PC-3 (cell line): ENCODE measurements at regions not wholly inside any gene's neighbourhood (a gene's known extent, or its start where the extent isn't known, plus 50 kb on each side); places are given as distances from the start of the nearest gene placed in this dataset.

Source experiments
- ATAC-seq: fragments of 200-7000 bp; cut with Tn5 transposase; 2 replicates; pipeline ENCODE4 v1.9.1; 2020; ENCODE audit warnings: mild to moderate bottlenecking, moderate library complexity
- BruUV-seq: library from RNA; stranded (reverse); fragments of 400-500 nt; replicated peaks from 2 replicates; lab custom pipeline; 2021; lab: Mats Ljungman, UMichigan
- CTCF ChIA-PET: fragments of 300-600 bp; sonication (Branson Sonifier 250); formaldehyde crosslinking; loops from one replicate; lab custom pipeline; 2022; ENCODE audit warnings: antibody characterized with exemption; lab: Charles Lee
- POLR2A ChIA-PET: fragments of 300-600 bp; sonication (Branson Sonifier 250); formaldehyde crosslinking; loops from one replicate; lab custom pipeline; 2022; ENCODE audit warnings: antibody characterized with exemption; ENCODE audit not compliant: unreplicated experiment; lab: Charles Lee
- DNase-seq: peaks from one replicate; pipeline ENCODE4 v3.0.0-alpha.2; 2015
- H2AFZ ChIP-seq: fragments of 300-600 bp; sonication (generic); 2 replicates; pipeline ENCODE4 v1.6.0; 2016; ENCODE audit warnings: antibody characterized with exemption, low read length
- H3F3A ChIP-seq: fragments of 300-600 bp; sonication (generic); one replicate; pipeline ENCODE4 v1.6.0; 2017; ENCODE audit warnings: antibody characterized with exemption, low read length, control low read depth, mild to moderate bottlenecking; ENCODE audit not compliant: unreplicated experiment
- H3K27ac ChIP-seq: fragments of 300-600 bp; sonication (generic); 2 replicates; pipeline ENCODE4 v1.5.1; 2016; ENCODE audit warnings: mild to moderate bottlenecking, low read length
- H3K27me3 ChIP-seq: fragments of 300-600 bp; sonication (generic); 2 replicates; pipeline ENCODE4 v1.6.1; 2016; ENCODE audit warnings: low read length, mixed read lengths
- H3K36me3 ChIP-seq: fragments of 300-600 bp; sonication (generic); 2 replicates; pipeline ENCODE4 v1.6.1; 2016; ENCODE audit warnings: low read depth, mixed run types, low read length, mixed read lengths
- H3K4me1 ChIP-seq: fragments of 300-600 bp; sonication (generic); 2 replicates; pipeline ENCODE4 v1.5.1; 2016; ENCODE audit warnings: low read length; ENCODE audit not compliant: insufficient read depth
- H3K4me2 ChIP-seq: fragments of 300-600 bp; sonication (generic); 2 replicates; pipeline ENCODE4 v1.6.0; 2016; ENCODE audit warnings: low read length
- H3K4me3 ChIP-seq: fragments of 300-600 bp; sonication (generic); 2 replicates; pipeline ENCODE4 v1.5.1; 2016; ENCODE audit warnings: mild to moderate bottlenecking, low read length, mixed read lengths
- H3K79me2 ChIP-seq: fragments of 300-600 bp; sonication (generic); 2 replicates; pipeline ENCODE4 v1.6.1; 2017; ENCODE audit warnings: low read length, mixed read lengths
- H3K9ac ChIP-seq: fragments of 300-600 bp; sonication (generic); 2 replicates; pipeline ENCODE4 v1.6.0; 2016; ENCODE audit warnings: mild to moderate bottlenecking, low read length
- H3K9me2 ChIP-seq: fragments of 300-600 bp; sonication (generic); replicated peaks from 2 replicates; pipeline ENCODE4 v1.6.1; 2016; ENCODE audit warnings: mixed run types, low read length, mixed read lengths
- H3K9me3 ChIP-seq: fragments of 300-600 bp; sonication (generic); 2 replicates; pipeline ENCODE4 v1.6.1; 2016; ENCODE audit warnings: low read length, mixed read lengths
- H4K20me1 ChIP-seq: fragments of 300-600 bp; sonication (generic); 2 replicates; pipeline ENCODE4 v1.6.1; 2016; ENCODE audit warnings: low read length, mixed read lengths
- CTCF ChIP-seq: fragments of 300-600 bp; sonication (generic); conservative IDR thresholded peaks from 2 replicates; pipeline ENCODE4 v1.5.1; 2017; ENCODE audit warnings: antibody characterized with exemption, low read depth, mild to moderate bottlenecking, low read length
- EZH2 ChIP-seq: fragments of 300-600 bp; sonication (generic); IDR thresholded peaks from one replicate; pipeline ENCODE4 v1.6.1; 2017; ENCODE audit warnings: antibody characterized with exemption, mild to moderate bottlenecking, low read length; ENCODE audit not compliant: unreplicated experiment
- EZH2phosphoT487 ChIP-seq: fragments of 300-600 bp; sonication (generic); IDR thresholded peaks from 2 replicates; pipeline ENCODE4 v1.6.1; 2018; ENCODE audit warnings: mild to moderate bottlenecking, antibody characterized with exemption, low read length, borderline replicate concordance
- intact Hi-C: fragments of 100-400 bp; cut with micrococcal nuclease; formaldehyde crosslinking; loops from 2 replicates; pipeline ENCODE4 v1.9.0; 2023

- DNase-seq (no peak), ATAC-seq (no peak)
- Histone ChIP-seq H4K20me1 (no peaks in the 10 kb centered on the region), H3K36me3 (no peaks in the 10 kb centered on the region), H3K27me3 (peaks cover 22% of the 10 kb centered on the region), H3K27ac (no peak overlapping the region), H3K4me3 (no peak overlapping the region), H3K9me2 (no peaks in the 10 kb centered on the region), H3K4me2 (no peak overlapping the region), H3K79me2 (no peaks in the 10 kb centered on the region), H3K9ac (no peak overlapping the region), H3F3A (no peaks in the 10 kb centered on the region), H2AFZ (no peak overlapping the region), H3K4me1 (no peaks in the 10 kb centered on the region), H3K9me3 (no peaks in the 10 kb centered on the region)
- intact Hi-C loops, result no loop called here
- ChIA-PET POLR2A (no interaction called here), CTCF (no interaction called here)
- TF ChIP-seq EZH2, result no peak
- no peak for TF ChIP-seq CTCF
- no peak for TF ChIP-seq EZH2phosphoT487
- no TSS peak for BruUV-seq
Observed at GRCh38 chr15:72983801-72984545, 68.3 kb upstream of the NEO1 start.

GRCh38 chr15:72982714-72983113 is 69.5 kb upstream of the NEO1 start:
- Histone ChIP-seq H3K79me2 (no peaks in the 10 kb centered on the region), H3K9me2 (no peaks in the 10 kb centered on the region), H2AFZ (no peak overlapping the region), H4K20me1 (no peaks in the 10 kb centered on the region), H3K27me3 (peaks cover 29% of the 10 kb centered on the region), H3K4me3 (no peak overlapping the region), H3K9ac (no peak overlapping the region), H3K36me3 (no peaks in the 10 kb centered on the region), H3K9me3 (no peaks in the 10 kb centered on the region), H3K4me1 (no peaks in the 10 kb centered on the region), H3K27ac (no peak overlapping the region), H3F3A (no peaks in the 10 kb centered on the region), H3K4me2 (no peak overlapping the region)
- ATAC-seq (no peak), DNase-seq (no peak)
- ChIA-PET CTCF (no interaction called here), POLR2A (no interaction called here)
- TF ChIP-seq EZH2phosphoT487, result no peak
- no peak for TF ChIP-seq EZH2
- TF ChIP-seq CTCF, result no peak
- BruUV-seq, result no TSS peak
- intact Hi-C loops, result no loop called here

GRCh38 chr15:72980661-72981060 is 71.6 kb upstream of the NEO1 start:
- Histone ChIP-seq H3K4me3 (no peak overlapping the region), H3K4me2 (no peak overlapping the region), H4K20me1 (no peaks in the 10 kb centered on the region), H3K27ac (no peak overlapping the region), H3K79me2 (no peaks in the 10 kb centered on the region), H3K4me1 (no peaks in the 10 kb centered on the region), H3K9me2 (no peaks in the 10 kb centered on the region), H3K36me3 (no peaks in the 10 kb centered on the region), H3F3A (no peaks in the 10 kb centered on the region), H3K27me3 (peaks cover 40% of the 10 kb centered on the region), H3K9ac (no peak overlapping the region), H2AFZ (no peak overlapping the region), H3K9me3 (no peaks in the 10 kb centered on the region)
- DNase-seq (no peak), ATAC-seq (no peak)
- TF ChIP-seq EZH2 (no peak), CTCF (no peak), EZH2phosphoT487 (no peak)
- no TSS peak for BruUV-seq
- CTCF ChIA-PET, result no interaction called here
- intact Hi-C loops, result no loop called here
- POLR2A ChIA-PET, result no interaction called here
